ENCODE measurements at regions not wholly inside any gene's neighbourhood (a gene's known extent, or its start where the extent isn't known, plus 50 kb on each side); places are given as distances from the start of the nearest gene placed in this dataset.

DNA sequence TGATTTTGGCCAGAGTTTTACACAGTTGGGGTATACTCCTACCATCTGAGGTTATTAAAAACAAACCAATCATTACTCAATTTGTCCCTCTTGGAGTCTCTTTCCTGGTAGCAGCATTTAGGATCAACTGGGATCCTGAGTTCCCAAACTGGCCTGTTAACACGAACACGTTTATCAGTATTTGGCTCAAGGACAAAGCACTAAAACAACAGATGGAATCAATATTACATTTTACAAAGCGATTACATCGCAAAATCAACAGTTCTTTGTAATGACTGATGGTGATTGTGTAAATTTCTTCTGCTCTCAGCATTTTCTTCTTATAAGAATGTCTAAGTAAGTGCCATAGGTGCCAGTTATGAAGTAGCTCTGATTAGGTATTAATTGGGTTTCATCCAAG lies 582.9 kb upstream of the ANKRD30A start:
- no peak overlapping the region for H3K4me3 Mint-ChIP-seq (ENCODE audit: unreplicated experiment)
- no peak for FAIRE-seq

DNA sequence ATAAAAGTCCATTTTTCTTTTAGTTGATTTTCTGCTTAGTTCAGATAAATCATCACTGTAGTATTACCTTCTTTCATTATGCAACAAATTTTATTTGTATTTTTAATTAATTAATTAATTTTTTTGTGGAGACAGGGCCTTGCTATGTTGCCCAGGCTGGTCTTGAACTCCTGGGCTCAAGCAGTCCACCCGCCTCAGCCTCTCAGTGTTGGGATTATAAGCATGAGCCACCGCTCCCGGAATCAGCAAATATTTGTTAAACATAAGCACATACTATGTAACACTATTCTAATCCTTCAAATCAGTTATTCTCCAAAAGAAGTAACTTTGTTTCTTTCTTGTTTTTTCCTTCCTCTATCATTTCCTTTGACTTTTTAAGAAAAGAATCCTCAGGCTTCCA lies 584.8 kb upstream of the ANKRD30A start:
- Histone ChIP-seq H3K36me3 (ENCODE audit: insufficient read depth, low read length) (no peaks in the 10 kb centered on the region), H4K20me1 (ENCODE audit: insufficient read depth, low read length) (no peaks in the 10 kb centered on the region), H3K27ac (ENCODE audit: low read depth, low read length) (no peak overlapping the region), H3K4me2 (ENCODE audit: low read length) (no peak overlapping the region), H2AFZ (ENCODE audit: low read depth, low read length) (no peak overlapping the region), H3K9ac (ENCODE audit: low read length) (no peak overlapping the region), H3K4me3 (ENCODE audit: insufficient read depth, low read depth, low read length) (no peak overlapping the region), H3K79me2 (ENCODE audit: insufficient read depth, low read length) (no peaks in the 10 kb centered on the region), H3K27me3 (ENCODE audit: insufficient read depth, low read length) (no peaks in the 10 kb centered on the region), H3K9me3 (ENCODE audit: insufficient read depth, low read depth, low read length) (no peaks in the 10 kb centered on the region), H3K4me1 (ENCODE audit: insufficient read depth, low read length) (peaks cover 6% of the 10 kb centered on the region)
- peaks cover 4% of the 10 kb centered on the region for H3K9me3 Mint-ChIP-seq (ENCODE audit: unreplicated experiment)
- no peak overlapping the region for H3K27ac Mint-ChIP-seq (ENCODE audit: unreplicated experiment)
- H3K27me3 Mint-ChIP-seq (ENCODE audit: low read depth, unreplicated experiment) = no peaks in the 10 kb centered on the region
- peaks cover 2% of the 10 kb centered on the region for H3K4me1 Mint-ChIP-seq (ENCODE audit: low read depth, unreplicated experiment)
- FAIRE-seq = no peak
- no peak overlapping the region for H3K4me3 Mint-ChIP-seq (ENCODE audit: unreplicated experiment)
- TF ChIP-seq EZH2 (IDR thresholded peaks at IDR 0.05; ENCODE audit: insufficient read depth, low read length) = no peak
- TF ChIP-seq, protein P1, sequence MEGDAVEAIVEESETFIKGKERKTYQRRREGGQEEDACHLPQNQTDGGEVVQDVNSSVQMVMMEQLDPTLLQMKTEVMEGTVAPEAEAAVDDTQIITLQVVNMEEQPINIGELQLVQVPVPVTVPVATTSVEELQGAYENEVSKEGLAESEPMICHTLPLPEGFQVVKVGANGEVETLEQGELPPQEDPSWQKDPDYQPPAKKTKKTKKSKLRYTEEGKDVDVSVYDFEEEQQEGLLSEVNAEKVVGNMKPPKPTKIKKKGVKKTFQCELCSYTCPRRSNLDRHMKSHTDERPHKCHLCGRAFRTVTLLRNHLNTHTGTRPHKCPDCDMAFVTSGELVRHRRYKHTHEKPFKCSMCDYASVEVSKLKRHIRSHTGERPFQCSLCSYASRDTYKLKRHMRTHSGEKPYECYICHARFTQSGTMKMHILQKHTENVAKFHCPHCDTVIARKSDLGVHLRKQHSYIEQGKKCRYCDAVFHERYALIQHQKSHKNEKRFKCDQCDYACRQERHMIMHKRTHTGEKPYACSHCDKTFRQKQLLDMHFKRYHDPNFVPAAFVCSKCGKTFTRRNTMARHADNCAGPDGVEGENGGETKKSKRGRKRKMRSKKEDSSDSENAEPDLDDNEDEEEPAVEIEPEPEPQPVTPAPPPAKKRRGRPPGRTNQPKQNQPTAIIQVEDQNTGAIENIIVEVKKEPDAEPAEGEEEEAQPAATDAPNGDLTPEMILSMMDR (IDR thresholded peaks at IDR 0.05; ENCODE audit: insufficient read depth, low read depth, low read length) = no peak
- H3K36me3 Mint-ChIP-seq (ENCODE audit: low read depth, unreplicated experiment) = no peaks in the 10 kb centered on the region
- no peak for DNase-seq (ENCODE audit: low read depth)

More for the DNA sequence above, 582.9 kb upstream of the ANKRD30A start:
- Histone ChIP-seq H3K27ac (ENCODE audit: low read depth, low read length) (no peak overlapping the region), H3K4me2 (ENCODE audit: low read length) (no peak overlapping the region), H3K4me3 (ENCODE audit: insufficient read depth, low read depth, low read length) (no peak overlapping the region), H3K79me2 (ENCODE audit: insufficient read depth, low read length) (no peaks in the 10 kb centered on the region), H3K9me3 (ENCODE audit: insufficient read depth, low read depth, low read length) (no peaks in the 10 kb centered on the region), H4K20me1 (ENCODE audit: insufficient read depth, low read length) (no peaks in the 10 kb centered on the region), H3K4me1 (ENCODE audit: insufficient read depth, low read length) (peaks cover 6% of the 10 kb centered on the region), H3K36me3 (ENCODE audit: insufficient read depth, low read length) (no peaks in the 10 kb centered on the region), H2AFZ (ENCODE audit: low read depth, low read length) (no peak overlapping the region), H3K27me3 (ENCODE audit: insufficient read depth, low read length) (no peaks in the 10 kb centered on the region), H3K9ac (ENCODE audit: low read length) (no peak overlapping the region)
- H3K4me1 Mint-ChIP-seq (ENCODE audit: low read depth, unreplicated experiment) = peaks cover 2% of the 10 kb centered on the region
- H3K27me3 Mint-ChIP-seq (ENCODE audit: low read depth, unreplicated experiment) = no peaks in the 10 kb centered on the region
- H3K36me3 Mint-ChIP-seq (ENCODE audit: low read depth, unreplicated experiment) = no peaks in the 10 kb centered on the region
- H3K27ac Mint-ChIP-seq (ENCODE audit: unreplicated experiment) = no peak overlapping the region
- peak; percentile 0 for DNase-seq (ENCODE audit: low read depth)
- H3K9me3 Mint-ChIP-seq (ENCODE audit: unreplicated experiment) = peaks cover 4% of the 10 kb centered on the region
- no peak for TF ChIP-seq EZH2 (IDR thresholded peaks at IDR 0.05; ENCODE audit: insufficient read depth, low read length)
- TF ChIP-seq, protein P1 (IDR thresholded peaks at IDR 0.05; ENCODE audit: insufficient read depth, low read depth, low read length) = no peak

DNA sequence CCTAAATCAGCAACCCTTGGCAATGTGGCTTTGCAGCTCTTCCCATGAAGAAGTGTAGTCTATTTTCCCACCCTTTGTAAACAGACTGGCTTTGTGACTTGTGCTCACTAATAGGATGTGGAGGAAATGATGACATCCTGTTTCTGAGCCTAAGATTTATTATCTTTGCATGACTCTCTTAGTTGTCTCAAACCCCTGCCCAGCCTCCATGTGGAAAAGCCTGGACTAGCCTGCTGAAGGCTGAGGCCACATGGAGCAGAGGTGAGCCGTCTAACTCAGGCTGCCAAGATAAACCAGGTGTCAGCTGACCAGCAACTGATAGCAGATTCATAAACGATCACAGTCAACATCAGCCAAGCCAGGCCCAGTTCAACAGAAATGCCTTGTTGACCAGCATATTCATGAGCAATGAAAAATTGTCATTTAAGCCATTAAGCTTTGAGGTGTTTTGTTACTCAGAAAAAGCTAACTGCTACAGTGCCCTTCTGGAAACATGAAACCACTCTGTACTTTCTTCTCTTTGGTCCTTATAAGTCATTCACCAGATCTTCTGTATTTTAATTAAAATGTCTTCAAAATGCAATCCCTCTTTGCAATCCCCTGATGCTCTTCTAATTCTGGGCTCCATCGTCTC lies 586.3 kb upstream of the ANKRD30A start:
- H3K4me1 ChIP-seq (ENCODE audit: insufficient read depth, low read length) = peaks cover 6% of the 10 kb centered on the region
- H3K4me3 Mint-ChIP-seq (ENCODE audit: unreplicated experiment) = no peak overlapping the region
- H3K79me2 ChIP-seq (ENCODE audit: insufficient read depth, low read length) = no peaks in the 10 kb centered on the region
- H2AFZ ChIP-seq (ENCODE audit: low read depth, low read length) = no peak overlapping the region
- no peak overlapping the region for H3K27ac Mint-ChIP-seq (ENCODE audit: unreplicated experiment)
- H3K9me3 Mint-ChIP-seq (ENCODE audit: unreplicated experiment) = peaks cover 4% of the 10 kb centered on the region
- H3K27ac ChIP-seq (ENCODE audit: low read depth, low read length) = no peak overlapping the region
- H3K4me1 Mint-ChIP-seq (ENCODE audit: low read depth, unreplicated experiment) = peaks cover 4% of the 10 kb centered on the region
- no peaks in the 10 kb centered on the region for H3K27me3 Mint-ChIP-seq (ENCODE audit: low read depth, unreplicated experiment)
- H3K4me2 ChIP-seq (ENCODE audit: low read length) = peak overlapping the region; percentile 34
- FAIRE-seq (peak; percentile 90), DNase-seq (ENCODE audit: low read depth) (peak; percentile 53)
- no peaks in the 10 kb centered on the region for H3K36me3 ChIP-seq (ENCODE audit: insufficient read depth, low read length)
- H3K27me3 ChIP-seq (ENCODE audit: insufficient read depth, low read length) = no peaks in the 10 kb centered on the region
- H3K9ac ChIP-seq (ENCODE audit: low read length) = no peak overlapping the region
- H3K4me3 ChIP-seq (ENCODE audit: insufficient read depth, low read depth, low read length) = no peak overlapping the region
- TF ChIP-seq EZH2 (IDR thresholded peaks at IDR 0.05; ENCODE audit: insufficient read depth, low read length) = no peak
- TF ChIP-seq, protein P1 (IDR thresholded peaks at IDR 0.05; ENCODE audit: insufficient read depth, low read depth, low read length) = no peak
- no peaks in the 10 kb centered on the region for H3K9me3 ChIP-seq (ENCODE audit: insufficient read depth, low read depth, low read length)
- H4K20me1 ChIP-seq (ENCODE audit: insufficient read depth, low read length) = no peaks in the 10 kb centered on the region
- no peaks in the 10 kb centered on the region for H3K36me3 Mint-ChIP-seq (ENCODE audit: low read depth, unreplicated experiment)

Measured in astrocyte (in vitro differentiated cells and primary cell).